ENCODE measurements at regions not wholly inside any gene's neighbourhood (a gene's known extent, or its start where the extent isn't known, plus 50 kb on each side); places are given as distances from the start of the nearest gene placed in this dataset.

DNA sequence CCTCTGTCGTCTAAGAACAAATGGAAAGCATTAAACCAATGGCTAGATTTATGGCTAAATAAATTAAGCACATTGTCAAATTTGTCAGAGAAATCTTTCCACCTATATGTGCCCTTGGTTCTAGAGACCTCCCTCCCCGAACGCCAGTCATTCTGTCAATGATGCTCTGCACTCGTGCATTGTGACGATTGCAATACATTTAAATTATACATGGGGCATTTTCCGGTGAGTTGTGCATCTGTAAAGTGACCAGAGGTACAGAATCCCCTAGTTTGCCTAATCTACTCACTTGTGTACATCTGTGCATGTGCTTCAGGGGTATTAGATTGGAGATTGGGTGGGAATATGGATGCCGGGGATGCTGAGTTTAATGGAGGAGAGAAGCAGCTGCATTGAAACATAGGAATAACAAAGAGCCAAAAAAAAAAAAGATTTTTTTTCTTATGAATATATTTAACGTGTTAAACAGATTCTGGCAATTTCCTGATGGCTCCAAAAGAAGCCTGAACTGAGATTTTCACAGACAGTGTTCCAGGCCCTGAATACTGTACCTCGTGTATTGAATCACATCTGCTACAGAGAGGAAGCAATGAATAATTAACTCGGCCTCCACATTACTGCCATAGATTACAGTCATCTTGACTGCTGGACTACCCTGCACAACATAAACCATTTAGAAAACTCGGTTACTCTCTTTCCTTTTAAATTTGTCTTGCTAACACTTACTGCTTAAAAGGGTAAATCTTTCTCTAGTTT is 149.0 kb upstream of the C1orf87 start:
- Histone ChIP-seq H3K9ac (ENCODE audit: control insufficient read depth, extremely low read depth, insufficient read depth, low read length) (no peak overlapping the region), H3K4me2 (ENCODE audit: control insufficient read depth, extremely low read depth, insufficient read depth, low read depth, low read length) (no peak overlapping the region), H3K27me3 (ENCODE audit: control insufficient read depth, extremely low read depth, insufficient read depth, low read length) (no peaks in the 10 kb centered on the region), H2AFZ (ENCODE audit: control insufficient read depth, low read length) (no peak overlapping the region), H3K4me1 (ENCODE audit: control insufficient read depth, extremely low read depth, insufficient read depth, low read length) (peaks cover 2% of the 10 kb centered on the region), H3K36me3 (ENCODE audit: control insufficient read depth in 2 of 2, extremely low read depth in 1 of 2, insufficient read depth in 2 of 2, low read length in 2 of 2) (no peaks in the 10 kb centered on the region), H3K27ac (ENCODE audit: control insufficient read depth, insufficient read depth, low read length) (no peak overlapping the region), H3K9me1 (ENCODE audit: control insufficient read depth, extremely low read depth, insufficient read depth, low read length) (no peaks in the 10 kb centered on the region), H4K20me1 (ENCODE audit: control insufficient read depth, extremely low read depth, insufficient read depth, low read length) (no peaks in the 10 kb centered on the region), H3K4me3 (ENCODE audit: control insufficient read depth in 2 of 3, extremely low read depth in 1 of 3, insufficient read depth in 2 of 3, low read depth in 1 of 3, low read length in 3 of 3) (no peak overlapping the region), H3K79me2 (ENCODE audit: control insufficient read depth, insufficient read depth, low read length) (no peaks in the 10 kb centered on the region), H3K9me3 (ENCODE audit: control insufficient read depth, low read depth, low read length) (no peaks in the 10 kb centered on the region)
- FAIRE-seq (no peak), DNase-seq (ENCODE audit: low read depth, low spot score) (no peak)
- TF ChIP-seq EZH2 (IDR thresholded peaks at IDR 0.05; ENCODE audit: low read length) = no peak
- TF ChIP-seq, protein P1, sequence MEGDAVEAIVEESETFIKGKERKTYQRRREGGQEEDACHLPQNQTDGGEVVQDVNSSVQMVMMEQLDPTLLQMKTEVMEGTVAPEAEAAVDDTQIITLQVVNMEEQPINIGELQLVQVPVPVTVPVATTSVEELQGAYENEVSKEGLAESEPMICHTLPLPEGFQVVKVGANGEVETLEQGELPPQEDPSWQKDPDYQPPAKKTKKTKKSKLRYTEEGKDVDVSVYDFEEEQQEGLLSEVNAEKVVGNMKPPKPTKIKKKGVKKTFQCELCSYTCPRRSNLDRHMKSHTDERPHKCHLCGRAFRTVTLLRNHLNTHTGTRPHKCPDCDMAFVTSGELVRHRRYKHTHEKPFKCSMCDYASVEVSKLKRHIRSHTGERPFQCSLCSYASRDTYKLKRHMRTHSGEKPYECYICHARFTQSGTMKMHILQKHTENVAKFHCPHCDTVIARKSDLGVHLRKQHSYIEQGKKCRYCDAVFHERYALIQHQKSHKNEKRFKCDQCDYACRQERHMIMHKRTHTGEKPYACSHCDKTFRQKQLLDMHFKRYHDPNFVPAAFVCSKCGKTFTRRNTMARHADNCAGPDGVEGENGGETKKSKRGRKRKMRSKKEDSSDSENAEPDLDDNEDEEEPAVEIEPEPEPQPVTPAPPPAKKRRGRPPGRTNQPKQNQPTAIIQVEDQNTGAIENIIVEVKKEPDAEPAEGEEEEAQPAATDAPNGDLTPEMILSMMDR (optimal IDR thresholded peaks at IDR 0.05 in 1 of 3, IDR thresholded peaks at IDR 0.05 in 1 of 3, conservative IDR thresholded peaks at IDR 0.05 in 1 of 3; ENCODE audit: extremely low read depth in 1 of 3, insufficient read depth in 2 of 3, low read length in 3 of 3) = no peak
- dilution Hi-C loops (cut with MboI; ENCODE audit: extremely low pct_ligation_motif_present, low sequenced_read_pairs) = no loop called here

DNA sequence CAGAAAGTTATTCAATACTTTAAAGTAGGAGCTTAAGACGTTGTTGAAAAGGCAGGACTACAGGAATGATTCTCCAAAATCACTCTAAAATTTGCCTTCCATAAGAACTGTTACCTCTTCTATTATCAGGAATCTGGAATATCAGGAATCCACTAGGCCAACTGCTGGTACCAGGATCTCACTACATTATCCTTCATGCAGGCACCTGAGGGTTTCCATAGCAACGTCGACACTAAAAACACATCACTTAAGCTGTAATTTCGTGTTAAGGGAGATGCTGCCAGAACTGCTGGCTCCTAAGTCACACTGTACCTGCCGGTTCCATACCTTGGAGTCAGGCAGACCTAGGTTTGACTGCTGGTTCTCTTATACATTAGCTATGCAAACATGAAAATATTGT is 139.7 kb upstream of the C1orf87 start:
- Histone ChIP-seq H3K9ac (ENCODE audit: control insufficient read depth, extremely low read depth, insufficient read depth, low read length) (no peak overlapping the region), H3K27ac (ENCODE audit: control insufficient read depth, insufficient read depth, low read length) (no peak overlapping the region), H3K4me2 (ENCODE audit: control insufficient read depth, extremely low read depth, insufficient read depth, low read depth, low read length) (no peak overlapping the region), H3K79me2 (ENCODE audit: control insufficient read depth, insufficient read depth, low read length) (no peaks in the 10 kb centered on the region), H3K4me3 (ENCODE audit: control insufficient read depth in 2 of 3, extremely low read depth in 1 of 3, insufficient read depth in 2 of 3, low read depth in 1 of 3, low read length in 3 of 3) (no peak overlapping the region), H3K36me3 (ENCODE audit: control insufficient read depth in 2 of 2, extremely low read depth in 1 of 2, insufficient read depth in 2 of 2, low read length in 2 of 2) (no peaks in the 10 kb centered on the region), H2AFZ (ENCODE audit: control insufficient read depth, low read length) (no peak overlapping the region), H3K9me1 (ENCODE audit: control insufficient read depth, extremely low read depth, insufficient read depth, low read length) (no peaks in the 10 kb centered on the region), H4K20me1 (ENCODE audit: control insufficient read depth, extremely low read depth, insufficient read depth, low read length) (no peaks in the 10 kb centered on the region), H3K9me3 (ENCODE audit: control insufficient read depth, low read depth, low read length) (no peaks in the 10 kb centered on the region), H3K27me3 (ENCODE audit: control insufficient read depth, extremely low read depth, insufficient read depth, low read length) (no peaks in the 10 kb centered on the region), H3K4me1 (ENCODE audit: control insufficient read depth, extremely low read depth, insufficient read depth, low read length) (no peaks in the 10 kb centered on the region)
- dilution Hi-C loops (cut with MboI; ENCODE audit: extremely low pct_ligation_motif_present, low sequenced_read_pairs) = no loop called here
- FAIRE-seq = no peak
- TF ChIP-seq EZH2 (IDR thresholded peaks at IDR 0.05; ENCODE audit: low read length) = no peak
- TF ChIP-seq, protein P1 (optimal IDR thresholded peaks at IDR 0.05 in 1 of 3, IDR thresholded peaks at IDR 0.05 in 1 of 3, conservative IDR thresholded peaks at IDR 0.05 in 1 of 3; ENCODE audit: extremely low read depth in 1 of 3, insufficient read depth in 2 of 3, low read length in 3 of 3) = no peak
- DNase-seq (ENCODE audit: low read depth, low spot score) = no peak

Data from keratinocyte (primary cell).